PC-9 (cell line): ENCODE measurements at regions not wholly inside any gene's neighbourhood (a gene's known extent, or its start where the extent isn't known, plus 50 kb on each side); places are given as distances from the start of the nearest gene placed in this dataset.

Experiments
- BruUV-seq: library from RNA; stranded (reverse); fragments of 400-500 nt; replicated peaks from 2 replicates; lab custom pipeline; 2021; lab: Mats Ljungman, UMichigan
- CTCF ChIA-PET: fragments of 300-600 bp; sonication (Branson Sonifier 250); formaldehyde crosslinking; loops from one replicate; lab custom pipeline; 2022; ENCODE audit warnings: antibody characterized with exemption; lab: Charles Lee
- POLR2A ChIA-PET: fragments of 300-600 bp; sonication (Branson Sonifier 250); formaldehyde crosslinking; loops from one replicate; lab custom pipeline; 2022; ENCODE audit warnings: antibody characterized with exemption; ENCODE audit not compliant: unreplicated experiment; lab: Charles Lee
- DNase-seq, 2 experiments: peaks; one replicate each; pipeline versions ENCODE4 v3.0.0 to v3.0.0-alpha.2; 2015 to 2022; ENCODE audit warnings: mixed read lengths in 1 of 2
- H2AFZ ChIP-seq: fragments of 200-600 bp; sonication (generic); 2 replicates; pipeline ENCODE4 v1.8.1; 2017; ENCODE audit warnings: antibody characterized with exemption
- H3F3A ChIP-seq: fragments of 200-600 bp; sonication (generic); 2 replicates; pipeline ENCODE4 v1.8.1; 2017; ENCODE audit warnings: antibody characterized with exemption, mild to moderate bottlenecking, low read depth; ENCODE audit not compliant: insufficient read depth
- H3K27ac ChIP-seq: fragments of 200-600 bp; sonication (generic); 2 replicates; pipeline ENCODE4 v1.6.1; 2016; ENCODE audit warnings: mixed run types
- H3K27me3 ChIP-seq: fragments of 200-600 bp; sonication (generic); 2 replicates; pipeline ENCODE4 v1.6.1; 2016; ENCODE audit warnings: low read depth, mixed run types; ENCODE audit not compliant: insufficient read depth
- H3K36me3 ChIP-seq: fragments of 200-600 bp; sonication (generic); 2 replicates; pipeline ENCODE4 v1.6.1; 2016; ENCODE audit warnings: low read depth, mixed run types
- H3K4me1 ChIP-seq: fragments of 200-600 bp; sonication (generic); replicated peaks from 2 replicates; pipeline ENCODE4 v1.6.1; 2016; ENCODE audit warnings: mixed run types; ENCODE audit not compliant: insufficient read depth
- H3K4me2 ChIP-seq: fragments of 200-600 bp; sonication (generic); 2 replicates; pipeline ENCODE4 v1.6.1; 2017; ENCODE audit warnings: mixed run types
- H3K4me3 ChIP-seq: fragments of 200-600 bp; sonication (generic); 2 replicates; pipeline ENCODE4 v1.6.1; 2016; ENCODE audit warnings: mixed run types
- H3K79me2 ChIP-seq: fragments of 200-600 bp; sonication (generic); 2 replicates; pipeline ENCODE4 v1.6.1; 2017; ENCODE audit warnings: low read depth, mixed run types
- H3K9me2 ChIP-seq: fragments of 200-600 bp; sonication (generic); 2 replicates; pipeline ENCODE4 v1.8.1; 2017; ENCODE audit warnings: mild to moderate bottlenecking; ENCODE audit not compliant: insufficient read depth
- H3K9me3 ChIP-seq: fragments of 200-600 bp; sonication (generic); 2 replicates; pipeline ENCODE4 v1.8.1; 2016; ENCODE audit warnings: low read depth; ENCODE audit not compliant: insufficient read depth
- H4K20me1 ChIP-seq: fragments of 200-600 bp; sonication (generic); 2 replicates; pipeline ENCODE4 v1.8.1; 2017; ENCODE audit not compliant: insufficient read depth
- CTCF ChIP-seq: fragments of 200-600 bp; sonication (generic); conservative IDR thresholded peaks from 2 replicates; pipeline ENCODE4 v1.6.1; 2017; ENCODE audit warnings: mixed run types, antibody characterized with exemption, mild to moderate bottlenecking, moderate library complexity
- EZH2 ChIP-seq: fragments of 200-600 bp; sonication (generic); IDR thresholded peaks from 2 replicates; pipeline ENCODE4 v1.8.0; 2017; ENCODE audit warnings: antibody characterized with exemption, low read depth
- intact Hi-C: fragments of 100-400 bp; cut with micrococcal nuclease; formaldehyde crosslinking; loops from one replicate; pipeline ENCODE4 v1.10.0; 2022; ENCODE audit not compliant: unreplicated experiment

GRCh38 chr5:119304439-119305211 is 51.2 kb upstream of the TNFAIP8 start:
- H3K79me2 ChIP-seq: no peaks in the 10 kb centered on the region
- peaks cover 20% of the 10 kb centered on the region for H3F3A ChIP-seq
- H3K9me2 ChIP-seq: no peaks in the 10 kb centered on the region
- no peak overlapping the region for H3K27ac ChIP-seq
- H4K20me1 ChIP-seq: no peaks in the 10 kb centered on the region
- no peaks in the 10 kb centered on the region for H3K9me3 ChIP-seq
- no peak overlapping the region for H3K4me3 ChIP-seq
- H2AFZ ChIP-seq: no peak overlapping the region
- TF ChIP-seq EZH2 (no peak), CTCF (no peak)
- BruUV-seq: no TSS peak
- intact Hi-C loops: loop anchor here (5.0 kb wide), 1 partner anchor 53 kb away; the partner anchor contains the start of gene TNFAIP8
- peaks cover 45% of the 10 kb centered on the region for H3K4me1 ChIP-seq
- H3K4me2 ChIP-seq: peak overlapping the region; percentile 58
- no peaks in the 10 kb centered on the region for H3K27me3 ChIP-seq
- no peaks in the 10 kb centered on the region for H3K36me3 ChIP-seq
- ChIA-PET CTCF (interaction anchor here (0.6 kb wide), 1 partner anchor 20 kb away, joined by 5 read pairs; no protein-coding TSS in a partner anchor), POLR2A (interaction anchor here (1.0 kb wide), 1 partner anchor 36 kb away, joined by 4 read pairs; no protein-coding TSS in a partner anchor)
- no peak for DNase-seq
